NCI-H460 (cell line): ENCODE measurements at regions not wholly inside any gene's neighbourhood (a gene's known extent, or its start where the extent isn't known, plus 50 kb on each side); places are given as distances from the start of the nearest gene placed in this dataset.
"Not testable (repeated sequence)": the region's sequence is repeated elsewhere in the genome, so short reads cannot be mapped to it uniquely, and the experiment has no call there.

Experiments used
- DNase-seq: peaks from one replicate; pipeline ENCODE4 v3.0.0-alpha.2; 2016; ENCODE audit warnings: low read depth; ENCODE audit errors: extremely low read depth

DNA sequence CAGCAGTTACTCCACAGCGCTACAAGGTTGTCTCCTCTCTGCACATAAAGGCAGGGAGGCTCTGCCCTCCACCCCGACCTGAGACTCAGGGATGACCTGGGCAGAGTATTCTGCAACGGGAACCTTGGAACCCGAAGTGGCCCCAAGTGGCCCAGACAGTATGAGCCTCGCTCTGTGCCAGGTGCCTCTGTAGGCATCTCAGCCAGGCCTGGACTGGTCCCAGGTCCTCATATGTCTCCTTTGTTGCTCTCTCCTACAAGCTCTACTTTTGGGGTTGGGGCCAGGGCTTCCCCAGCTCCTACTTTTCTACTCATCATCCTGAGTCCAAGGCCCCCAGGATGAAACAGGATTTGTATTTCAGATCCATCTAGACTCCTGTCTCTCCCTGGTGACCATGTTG is 241.5 kb upstream of the PRSS1 start:
- no peak for DNase-seq

DNA sequence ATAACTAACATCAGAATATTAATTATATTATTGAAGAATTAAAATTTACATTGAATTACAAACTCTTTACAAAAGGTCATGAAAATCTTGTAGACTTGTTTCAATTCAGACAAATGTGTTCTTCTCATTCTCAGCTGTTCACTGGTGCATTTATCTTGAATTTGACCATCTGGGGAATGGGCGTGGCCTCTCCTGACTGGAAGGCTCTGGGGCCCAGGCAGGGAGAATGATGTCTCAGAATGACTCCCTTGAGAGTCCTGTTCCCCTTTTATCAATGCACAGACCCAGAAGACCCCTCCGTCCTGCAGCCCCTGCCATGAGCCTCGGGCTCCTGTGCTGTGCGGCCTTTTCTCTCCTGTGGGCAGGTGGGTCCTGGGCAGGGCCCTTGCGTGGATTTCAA is 242.2 kb upstream of the PRSS1 start:
- not testable (repeated sequence) for DNase-seq

DNA sequence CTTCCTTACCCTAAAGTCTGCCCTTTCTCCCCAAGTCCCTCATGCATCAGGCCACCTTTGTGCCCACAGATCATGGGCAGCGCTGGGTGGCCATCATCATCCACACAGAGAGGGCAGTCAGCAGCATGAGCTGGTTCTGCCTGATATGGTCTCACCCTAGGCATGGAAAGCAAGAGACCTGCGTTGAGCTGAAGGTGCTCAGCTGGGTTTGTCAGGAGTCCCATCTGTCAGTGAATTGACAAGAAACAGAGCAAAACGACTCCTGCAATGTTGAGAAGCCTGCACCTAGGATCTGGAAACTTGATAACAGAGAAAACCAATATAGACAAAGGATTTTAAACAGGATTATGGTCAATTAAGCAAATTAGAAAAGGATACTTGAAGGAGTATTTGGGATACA is 242.7 kb upstream of the PRSS1 start:
- no peak for DNase-seq

DNA sequence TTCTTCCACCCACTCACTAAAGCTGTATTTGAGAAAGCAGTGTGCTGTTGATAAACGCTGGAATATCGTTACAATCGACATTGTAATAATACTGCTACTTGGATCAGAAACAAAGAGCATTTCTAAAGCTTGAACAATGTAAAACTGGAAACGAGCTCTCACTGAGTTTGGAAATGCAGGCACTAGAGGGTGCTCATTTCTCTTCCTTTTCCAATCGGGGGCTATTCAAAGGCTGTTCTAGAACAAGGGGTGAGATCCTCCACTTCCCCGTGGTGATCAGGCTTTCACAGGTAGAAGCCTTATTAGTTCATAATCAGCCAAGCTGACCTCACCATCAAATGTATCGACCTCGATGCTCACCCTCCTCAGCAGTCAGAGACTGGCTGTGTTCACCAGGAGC is 245.3 kb upstream of the PRSS1 start:
- not testable (repeated sequence) for DNase-seq

DNA sequence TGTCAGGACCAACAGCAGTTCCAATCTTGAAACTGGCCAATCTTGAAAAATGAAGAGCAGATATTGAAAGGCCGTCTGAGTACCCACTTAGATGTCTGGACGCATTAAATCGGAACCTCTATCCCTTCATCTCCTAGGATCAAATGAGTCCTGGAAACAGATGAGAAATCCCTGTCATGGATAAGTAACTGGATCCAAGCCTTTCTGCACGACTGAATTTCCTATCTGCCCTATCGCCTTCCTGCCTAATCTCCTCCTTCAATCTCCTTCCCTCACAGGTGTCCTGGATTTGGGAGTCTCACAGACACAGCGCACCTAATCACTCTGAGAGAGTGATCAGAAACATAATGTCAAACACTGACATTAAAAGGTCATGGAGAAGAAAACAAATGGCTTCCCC is 245.2 kb upstream of the PRSS58 start:
- DNase-seq, result no peak

DNA sequence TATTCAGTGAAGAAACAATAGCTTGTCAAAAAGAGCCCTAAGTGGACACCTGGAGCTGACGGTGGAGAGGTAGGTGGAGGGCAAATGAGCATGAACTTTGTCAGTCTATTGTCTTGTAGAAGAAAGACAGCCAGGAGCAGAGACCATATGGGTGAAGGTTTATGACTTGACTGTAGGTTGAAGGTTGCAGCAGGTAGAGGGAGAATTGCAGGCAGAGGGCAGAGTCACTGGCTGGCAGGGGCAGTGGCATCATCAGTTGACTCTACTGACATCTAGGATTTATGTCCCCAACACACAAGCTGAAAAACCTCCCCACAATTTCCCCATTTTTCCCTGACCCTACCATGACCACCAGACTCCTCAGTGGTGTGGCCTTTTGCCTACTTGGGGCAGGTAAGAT is 243.6 kb upstream of the PRSS58 start:
- no peak for DNase-seq

DNA sequence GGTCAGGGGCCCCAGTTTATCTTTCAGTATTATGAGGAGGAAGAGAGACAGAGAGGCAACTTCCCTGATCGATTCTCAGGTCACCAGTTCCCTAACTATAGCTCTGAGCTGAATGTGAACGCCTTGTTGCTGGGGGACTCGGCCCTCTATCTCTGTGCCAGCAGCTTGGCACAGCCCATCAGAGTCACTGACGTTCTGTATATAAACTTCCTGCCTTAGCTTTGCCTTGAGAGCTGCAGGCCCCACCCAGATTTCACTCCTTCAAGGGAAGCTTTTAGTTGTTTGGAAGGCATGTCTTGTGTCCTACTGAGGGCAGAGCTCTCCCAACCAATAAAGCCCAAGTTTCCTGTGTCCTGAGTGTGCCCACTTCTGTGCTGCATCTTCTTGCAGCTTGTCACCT is 242.5 kb upstream of the PRSS58 start:
- no peak for DNase-seq

DNA sequence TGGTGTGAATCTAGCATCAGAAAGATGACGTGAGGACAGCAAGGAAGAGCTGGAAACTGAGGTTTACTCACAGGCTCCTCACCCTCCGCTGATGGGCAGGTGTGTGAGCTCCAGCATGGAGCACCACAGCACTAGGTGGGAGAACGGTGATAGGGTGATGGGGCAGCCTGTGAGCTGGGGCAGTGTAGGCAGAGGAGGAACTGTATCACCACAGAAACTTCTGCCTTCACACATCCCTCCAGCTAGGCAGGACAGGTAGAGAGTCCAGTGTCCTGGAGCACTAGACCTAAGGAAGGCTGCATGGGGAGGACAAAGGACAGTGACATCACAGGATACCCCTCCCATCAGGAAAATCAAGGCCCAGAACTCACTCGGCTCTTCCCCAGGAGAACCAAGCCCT is 241.8 kb upstream of the PRSS58 start:
- DNase-seq, result no peak

DNA sequence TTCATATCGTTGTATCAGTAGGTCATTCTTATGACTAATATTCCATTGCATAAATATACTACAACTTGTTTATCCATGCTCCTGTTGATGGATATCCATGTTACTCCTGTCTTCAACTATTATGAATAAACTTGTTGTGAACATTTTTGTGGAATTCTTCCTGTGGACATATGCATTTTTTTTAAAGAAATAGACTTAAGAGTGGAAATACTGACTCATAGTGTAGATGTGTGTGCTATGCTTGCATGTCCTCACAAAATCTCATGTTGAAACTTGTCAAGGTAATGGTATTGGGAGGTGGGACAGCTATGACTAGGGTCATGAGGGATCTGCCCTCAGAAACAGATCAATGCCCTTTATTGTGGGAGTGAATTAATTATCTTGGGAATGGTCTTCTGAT is 240.5 kb upstream of the PRSS58 start:
- no peak for DNase-seq

DNA sequence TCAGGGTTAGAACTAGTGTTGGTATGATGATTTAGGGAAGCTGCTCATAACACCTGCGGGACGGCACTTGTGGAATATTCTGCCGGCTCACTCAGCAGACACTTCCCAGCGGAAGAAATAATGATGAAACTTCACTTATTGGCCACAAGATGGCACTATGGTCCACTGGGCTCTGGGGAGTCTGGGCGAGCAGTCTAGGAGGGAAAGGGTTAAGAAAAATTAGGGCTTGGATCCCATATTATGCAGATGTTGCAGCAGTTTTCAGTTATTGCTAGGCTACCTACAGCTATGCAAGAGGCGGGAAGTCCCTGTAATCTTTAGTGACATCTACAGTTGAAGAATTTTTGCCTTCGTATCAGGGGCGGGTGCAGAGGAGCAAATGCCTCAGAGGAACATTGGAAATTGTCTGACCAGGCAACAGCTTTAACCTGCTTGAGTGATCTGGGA is 238.7 kb upstream of the PRSS58 start:
- peak; percentile 33 for DNase-seq

DNA sequence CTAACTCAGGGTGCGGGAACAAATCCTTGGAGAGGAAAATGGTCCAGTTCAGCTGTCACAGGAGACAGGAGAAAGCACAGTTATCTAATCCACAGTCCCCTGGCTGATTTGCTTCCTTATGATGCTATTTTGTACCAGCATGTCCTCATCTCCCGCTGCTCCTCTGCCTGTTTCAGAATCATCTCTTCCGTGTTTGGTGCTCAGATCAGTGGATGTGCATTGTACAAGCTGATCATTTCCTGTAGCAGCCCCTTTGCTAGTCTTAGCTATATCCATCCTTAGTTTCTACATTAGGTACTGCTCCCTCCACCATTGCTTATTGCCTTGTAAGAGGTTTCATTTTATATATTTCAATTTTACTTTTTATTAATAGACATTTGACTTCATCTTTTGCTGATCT is 238.0 kb upstream of the PRSS58 start:
- DNase-seq, result not testable (repeated sequence)

DNA sequence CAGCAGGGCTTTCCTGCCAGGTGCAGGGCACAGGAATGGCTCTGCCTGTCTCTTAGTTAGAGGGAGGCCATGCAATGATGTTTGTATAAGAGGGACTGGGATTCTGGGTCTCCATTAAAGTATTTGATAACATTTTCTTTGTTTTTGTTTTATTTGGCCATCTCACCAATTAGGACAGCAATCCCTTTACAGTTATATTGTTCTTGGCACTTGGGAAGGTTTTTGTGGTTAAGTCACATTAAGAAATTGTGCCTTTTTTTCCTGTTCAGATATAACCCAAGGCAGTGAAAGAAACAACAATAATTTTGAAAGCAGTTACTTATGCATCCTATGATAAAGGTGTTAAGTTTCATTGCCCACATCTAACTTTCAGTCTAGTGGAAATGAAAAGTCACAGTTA is 237.4 kb upstream of the PRSS58 start:
- not testable (repeated sequence) for DNase-seq

DNA sequence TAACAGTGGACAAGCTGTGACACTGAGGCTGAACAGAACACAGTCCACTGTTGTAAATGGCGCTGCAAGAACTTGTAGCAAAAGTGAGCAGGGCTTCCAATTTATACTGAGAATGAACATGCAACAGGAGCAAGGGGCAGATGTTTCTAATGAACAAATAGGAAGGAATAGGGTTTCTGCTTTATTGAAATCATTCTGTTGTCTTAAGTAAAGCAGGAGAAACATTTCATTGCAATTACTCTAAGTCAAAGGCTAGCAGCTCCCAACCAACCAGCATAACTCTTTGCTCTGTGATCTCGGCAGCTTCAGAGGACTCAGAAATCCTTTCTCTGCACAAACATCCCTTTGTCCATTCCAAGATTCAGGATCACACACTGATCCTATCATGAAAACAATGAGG is 236.2 kb upstream of the PRSS58 start:
- no peak for DNase-seq

DNA sequence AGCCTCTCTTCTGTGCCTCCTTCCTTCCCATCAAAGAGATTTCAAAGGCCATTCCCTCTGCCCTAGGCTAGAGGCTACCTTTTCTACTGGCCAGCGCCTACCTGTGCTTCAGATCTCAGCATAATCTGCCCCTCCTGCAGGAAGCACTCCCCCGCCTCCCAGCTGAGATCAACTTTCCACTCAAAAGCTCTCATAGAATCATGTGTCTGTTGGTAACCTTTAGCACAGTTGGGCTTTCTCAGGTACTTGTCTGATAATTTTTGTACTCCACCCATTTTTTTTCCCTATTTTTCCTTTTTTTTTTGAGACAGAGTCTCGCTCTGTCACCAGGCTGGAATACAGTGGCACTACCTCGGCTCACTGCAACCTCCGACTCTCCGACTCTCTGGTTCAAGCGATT is 231.0 kb upstream of the PRSS58 start:
- DNase-seq, result no peak

DNA sequence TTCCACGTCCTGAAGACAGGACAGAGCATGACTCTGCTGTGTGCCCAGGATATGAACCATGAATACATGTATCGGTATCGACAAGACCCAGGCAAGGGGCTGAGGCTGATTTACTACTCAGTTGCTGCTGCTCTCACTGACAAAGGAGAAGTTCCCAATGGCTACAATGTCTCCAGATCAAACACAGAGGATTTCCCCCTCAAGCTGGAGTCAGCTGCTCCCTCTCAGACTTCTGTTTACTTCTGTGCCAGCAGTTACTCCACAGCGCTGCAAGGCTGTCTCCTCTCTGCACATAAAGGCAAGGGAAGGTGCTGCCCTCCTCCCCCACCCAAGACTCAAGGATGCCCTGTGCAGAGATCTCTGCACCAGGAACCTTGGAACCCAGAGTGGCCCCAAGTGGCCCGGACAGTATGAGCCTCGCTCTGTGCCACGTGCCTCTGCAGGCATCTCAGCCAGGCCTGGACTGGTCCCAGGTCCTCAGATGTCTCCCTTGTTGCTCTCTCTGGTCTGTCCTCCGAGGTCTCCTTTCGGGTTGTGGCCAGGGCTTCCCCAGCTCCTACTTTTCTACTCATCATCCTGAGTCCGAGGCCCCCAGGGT is 230.3 kb upstream of the PRSS58 start:
- DNase-seq, result no peak

DNA sequence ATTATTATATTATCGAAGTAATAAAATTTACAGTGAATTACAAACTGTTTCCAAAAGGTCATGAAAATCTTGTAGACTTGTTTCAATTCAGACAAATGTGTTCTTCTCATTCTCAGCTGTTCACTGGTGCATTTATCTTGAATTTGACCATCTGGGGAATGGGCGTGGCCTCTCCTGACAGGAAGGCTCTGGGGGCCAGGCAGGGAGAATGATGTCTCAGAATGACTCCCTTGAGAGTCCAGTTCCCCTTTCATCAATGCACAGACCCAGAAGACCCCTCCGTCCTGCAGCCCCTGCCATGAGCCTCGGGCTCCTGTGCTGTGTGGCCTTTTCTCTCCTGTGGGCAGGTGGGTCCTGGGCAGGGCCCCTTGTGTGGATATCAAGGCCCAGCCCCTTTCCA is 229.7 kb upstream of the PRSS58 start:
- not testable (repeated sequence) for DNase-seq

DNA sequence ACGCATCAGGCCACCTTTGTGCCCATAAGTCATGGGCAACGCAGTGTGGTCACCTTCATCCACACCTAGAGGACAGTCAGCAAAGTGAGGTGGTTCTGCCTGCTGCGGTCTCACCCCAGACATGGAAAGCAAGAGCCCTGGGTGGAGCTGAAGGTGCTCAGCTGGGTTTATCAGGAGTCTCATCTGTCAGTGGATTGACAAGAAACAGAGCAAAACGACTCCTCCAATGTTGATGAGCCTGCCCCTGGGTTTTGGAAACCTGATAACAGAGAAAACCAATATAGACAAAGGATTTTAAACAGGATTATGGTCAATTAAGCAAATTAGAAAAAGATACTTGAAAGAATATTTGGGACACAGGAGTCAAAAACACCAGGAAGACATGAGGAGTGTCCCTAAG is 229.3 kb upstream of the PRSS58 start:
- DNase-seq, result no peak

DNA sequence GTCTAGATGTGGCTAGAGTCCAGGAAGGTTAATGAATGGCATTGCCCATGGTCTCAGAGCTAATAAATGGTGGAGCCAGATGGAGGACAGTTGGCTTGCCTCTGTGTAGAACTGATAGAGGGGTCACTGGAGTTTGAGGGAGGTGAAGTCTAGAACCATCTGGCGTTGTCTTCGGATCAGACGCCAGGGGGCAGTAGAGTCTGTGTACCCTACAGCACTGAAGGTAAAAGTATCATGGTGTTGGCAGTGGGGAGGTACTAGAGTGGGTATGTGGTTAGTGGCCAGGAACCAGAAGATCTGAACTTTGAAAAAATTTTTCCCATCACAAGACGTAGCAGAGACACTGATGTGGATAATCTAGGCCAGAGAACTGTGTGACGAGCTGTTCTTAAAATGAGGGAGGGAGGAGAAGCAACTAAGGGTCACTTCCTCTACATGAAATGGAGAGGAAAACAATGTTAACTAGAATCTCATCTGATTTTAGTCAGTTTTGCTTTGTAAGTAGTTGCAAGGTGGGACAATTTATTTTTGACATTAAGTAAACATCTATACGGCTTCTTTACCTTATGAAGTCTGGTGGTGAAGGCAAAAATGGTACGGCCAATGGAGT is 227.9 kb upstream of the PRSS58 start:
- no peak for DNase-seq

DNA sequence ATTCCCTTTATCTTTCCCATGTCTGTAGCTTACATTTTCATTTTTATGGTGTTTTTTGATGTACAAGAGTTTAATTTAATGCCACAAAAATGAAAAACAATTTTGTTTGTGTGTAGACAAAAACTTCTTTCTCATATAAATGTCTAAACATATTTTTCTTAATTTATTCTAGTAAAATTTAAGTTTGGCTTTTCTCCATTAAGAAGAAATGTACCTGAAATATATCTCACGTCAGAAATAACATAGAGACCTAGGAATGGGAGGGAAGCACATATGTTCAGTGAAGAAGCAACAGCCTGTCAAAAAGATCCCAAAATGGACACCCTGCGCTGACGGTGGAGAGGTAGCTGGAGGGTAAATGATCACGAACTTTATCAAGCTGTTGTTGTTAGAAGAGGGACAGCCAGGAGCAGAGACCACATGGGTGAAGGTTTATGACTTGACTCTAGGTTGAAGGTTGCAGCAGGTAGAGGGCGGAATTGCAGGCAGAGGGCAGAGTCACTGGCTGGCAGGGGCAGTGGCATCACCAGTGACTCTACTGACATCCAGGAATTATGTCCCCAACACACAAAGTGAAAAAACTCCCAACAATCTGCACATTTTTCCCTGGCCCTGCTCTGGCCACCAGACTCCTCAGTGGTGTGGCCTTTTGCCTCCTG is 225.9 kb upstream of the PRSS58 start:
- no peak for DNase-seq

DNA sequence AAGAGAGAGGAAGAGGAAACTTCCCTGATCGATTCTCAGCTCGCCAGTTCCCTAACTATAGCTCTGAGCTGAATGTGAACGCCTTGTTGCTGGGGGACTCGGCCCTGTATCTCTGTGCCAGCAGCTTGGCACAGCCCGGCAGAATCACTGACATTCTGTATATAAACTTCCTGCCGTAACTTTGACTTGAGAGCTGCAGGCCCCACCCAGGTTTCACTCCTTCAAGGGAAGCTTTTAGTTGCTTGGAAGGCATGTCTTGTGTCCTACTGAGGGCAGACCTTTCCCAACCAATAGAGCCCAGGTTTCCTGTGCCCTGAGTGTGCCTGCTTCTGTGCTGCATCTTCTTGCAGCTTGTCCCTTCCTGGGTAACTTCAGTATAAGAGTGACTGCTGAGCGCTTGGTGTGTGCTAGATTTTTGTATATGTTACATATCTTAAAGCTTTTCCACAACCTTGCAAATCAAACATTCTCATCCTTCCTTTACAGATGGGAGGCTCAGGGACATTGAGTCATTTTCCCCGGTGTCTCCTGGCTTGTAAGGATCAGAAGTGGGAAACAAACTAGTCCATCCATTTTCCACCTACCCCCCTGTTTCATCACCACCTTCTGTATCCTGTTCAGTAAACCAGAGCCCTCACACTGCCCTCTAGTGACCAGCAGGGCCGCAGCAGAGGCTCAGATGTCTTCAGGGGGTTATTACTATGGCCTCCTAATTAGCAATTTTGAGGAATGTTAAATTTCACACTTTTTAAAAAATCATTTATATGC is 225.2 kb upstream of the PRSS58 start:
- DNase-seq, result peak; percentile 45

DNA sequence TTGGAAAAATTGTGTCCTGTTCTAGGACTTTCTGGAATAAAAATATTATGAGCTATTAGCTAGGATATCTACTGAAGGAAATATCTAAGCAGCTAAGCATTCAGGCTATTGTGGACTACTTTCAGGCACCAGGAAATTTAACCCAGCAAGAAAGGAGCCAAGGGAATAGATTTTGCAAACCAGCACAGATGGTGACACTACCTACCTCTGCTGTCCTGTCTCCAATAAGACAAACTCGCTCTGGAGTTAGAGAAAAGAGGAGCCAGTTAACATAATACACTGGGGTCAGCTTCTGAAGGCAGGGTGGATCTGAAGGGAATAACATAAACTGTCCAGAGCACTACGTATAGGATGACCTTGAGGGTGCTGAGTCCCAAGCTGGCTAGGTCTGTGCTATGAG is 223.7 kb upstream of the PRSS58 start:
- DNase-seq, result no peak
